SK-N-DZ (cell line): ENCODE measurements at regions not wholly inside any gene's neighbourhood (a gene's known extent, or its start where the extent isn't known, plus 50 kb on each side); places are given as distances from the start of the nearest gene placed in this dataset.

Experiments
- DNase-seq: peaks from one replicate; pipeline ENCODE4 v3.0.0-alpha.2; 2015; ENCODE audit warnings: low spot score

- DNase-seq, result no peak
Measured at GRCh38 chr12:77629141-77629540, 201.6 kb upstream of the NAV3 start.

- no peak for DNase-seq
Measured at GRCh38 chr12:77625441-77625840, 205.3 kb upstream of the NAV3 start.

- no peak for DNase-seq
Measured at GRCh38 chr12:77619425-77619824, 211.3 kb upstream of the NAV3 start.

GRCh38 chr12:77617818-77618217 lies 212.9 kb upstream of the NAV3 start:
- DNase-seq, result no peak

DNA sequence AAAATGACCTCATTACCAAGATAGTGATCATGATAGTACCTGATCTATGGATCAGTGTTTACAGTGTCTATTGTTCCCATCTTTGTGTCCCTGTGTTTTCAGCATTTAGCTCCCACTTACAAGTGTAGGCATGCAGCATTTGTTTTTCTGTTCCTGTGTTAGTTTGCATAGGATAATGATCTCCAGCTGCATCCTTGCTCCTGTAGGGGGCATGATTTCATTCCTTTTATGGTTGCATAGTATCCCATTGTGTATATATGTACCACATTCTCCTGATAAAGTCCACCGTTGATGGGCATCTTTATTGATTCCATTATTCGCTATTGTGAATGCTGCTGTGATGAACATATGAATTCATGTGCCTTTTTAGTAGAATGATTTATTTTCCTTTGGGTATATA lies 215.4 kb upstream of the NAV3 start:
- DNase-seq, result no peak

GRCh38 chr12:77613411-77613810 lies 217.3 kb upstream of the NAV3 start:
- DNase-seq, result no peak

DNA sequence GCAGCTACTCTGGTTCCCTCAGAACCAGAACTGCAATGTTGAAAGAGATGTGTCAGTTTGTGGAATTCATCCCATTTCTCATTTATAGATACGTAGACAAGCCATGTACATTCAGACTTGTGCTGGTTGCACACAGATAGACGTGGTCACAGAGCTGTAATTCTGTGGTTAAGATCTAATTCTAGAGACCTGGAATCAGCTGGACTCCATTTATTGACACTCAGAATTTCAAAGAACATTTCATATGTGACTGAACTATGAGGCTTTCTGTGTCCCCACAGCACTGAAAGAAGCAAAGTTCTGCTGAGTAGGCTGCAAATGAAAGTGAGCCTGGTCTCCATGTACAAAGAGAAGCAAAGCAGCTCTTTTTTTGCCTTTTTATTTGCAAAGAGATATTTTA lies 220.2 kb upstream of the NAV3 start:
- DNase-seq, result peak; percentile 2

GRCh38 chr12:77609016-77609415 lies 221.7 kb upstream of the NAV3 start:
- DNase-seq, result no peak

- no peak for DNase-seq
Measured at GRCh38 chr12:77608271-77608824, 222.3 kb upstream of the NAV3 start.

- DNase-seq, result no peak
Measured at GRCh38 chr12:77606348-77606747, 224.3 kb upstream of the NAV3 start.

GRCh38 chr12:77603946-77604345 lies 226.7 kb upstream of the NAV3 start:
- DNase-seq, result no peak

GRCh38 chr12:77601069-77601468 lies 229.6 kb upstream of the NAV3 start:
- DNase-seq, result no peak

DNA sequence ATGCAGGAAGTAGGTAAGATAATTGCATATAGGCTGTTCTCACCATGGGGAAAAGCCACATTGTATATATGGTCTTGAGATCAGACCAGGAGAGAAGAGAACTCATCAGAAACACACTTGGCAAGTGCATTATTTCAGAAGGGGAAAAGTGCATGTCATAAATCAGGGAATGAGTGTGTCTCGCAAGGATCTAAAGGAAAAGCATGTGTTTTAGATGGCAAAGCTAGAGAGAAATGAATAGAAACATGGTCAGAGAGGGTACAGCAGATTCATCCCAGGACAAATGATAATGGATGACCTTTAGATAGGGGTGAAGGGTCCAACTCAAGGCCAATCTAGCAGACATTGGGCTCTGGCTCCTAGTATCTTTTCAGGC lies 230.2 kb upstream of the NAV3 start:
- DNase-seq, result no peak

DNA sequence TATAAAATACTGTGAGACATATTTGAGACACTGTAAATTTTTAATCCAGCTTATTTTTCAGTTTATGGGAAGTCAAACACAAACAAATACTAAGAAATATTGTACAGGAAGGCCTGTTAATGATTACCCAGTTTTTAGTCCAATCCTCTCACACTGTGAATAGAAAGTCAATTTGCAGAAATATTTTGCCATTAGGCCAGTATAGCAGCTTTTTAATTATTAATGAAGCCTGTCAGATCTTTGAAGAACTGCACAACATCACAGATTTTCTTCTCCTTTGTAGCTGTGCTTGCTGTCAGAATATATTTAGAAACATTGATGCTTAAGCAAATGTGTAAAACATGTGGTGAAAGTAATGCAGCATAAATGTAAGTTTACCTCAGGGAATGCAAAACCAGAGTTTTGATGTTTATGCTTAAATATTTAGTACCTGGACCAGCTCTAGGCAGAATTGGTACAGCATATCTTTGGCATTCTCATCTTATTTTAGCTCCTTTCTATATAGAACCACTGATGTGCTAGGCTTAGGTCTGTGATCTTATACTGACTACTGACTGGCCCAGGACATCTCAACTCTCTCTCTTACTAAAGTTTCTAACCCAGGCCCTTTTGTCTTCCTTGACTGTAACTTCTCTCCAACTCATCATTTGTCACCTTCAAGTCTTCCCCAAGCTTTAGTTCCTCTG lies 230.8 kb upstream of the NAV3 start:
- no peak for DNase-seq

GRCh38 chr12:77594366-77594765 lies 236.3 kb upstream of the NAV3 start:
- DNase-seq, result no peak

- no peak for DNase-seq
Measured at GRCh38 chr12:77592836-77593235, 237.9 kb upstream of the NAV3 start.

GRCh38 chr12:77591959-77592743 lies 238.5 kb upstream of the NAV3 start:
- no peak for DNase-seq

GRCh38 chr12:77590306-77590705 lies 240.4 kb upstream of the NAV3 start:
- DNase-seq, result no peak

GRCh38 chr12:77584860-77585259 lies 245.8 kb upstream of the NAV3 start:
- no peak for DNase-seq

- DNase-seq, result no peak
Measured at GRCh38 chr12:77578466-77579220, 252.1 kb upstream of the NAV3 start.

- no peak for DNase-seq
Measured at GRCh38 chr12:77577791-77578190, 252.9 kb upstream of the NAV3 start.

- no peak for DNase-seq
Measured at GRCh38 chr12:77575376-77575919, 255.2 kb upstream of the NAV3 start.
